ENCODE measurements at regions not wholly inside any gene's neighbourhood (a gene's known extent, or its start where the extent isn't known, plus 50 kb on each side); places are given as distances from the start of the nearest gene placed in this dataset.

GRCh38 chr7:33710608-33711007, 194.7 kb upstream of the BMPER start:
- no peak for DNase-seq (ENCODE audit: low spot score in 2 of 2)
- intact Hi-C loops (cut with DNase I), result no loop called here
- TF ChIP-seq, protein P1, sequence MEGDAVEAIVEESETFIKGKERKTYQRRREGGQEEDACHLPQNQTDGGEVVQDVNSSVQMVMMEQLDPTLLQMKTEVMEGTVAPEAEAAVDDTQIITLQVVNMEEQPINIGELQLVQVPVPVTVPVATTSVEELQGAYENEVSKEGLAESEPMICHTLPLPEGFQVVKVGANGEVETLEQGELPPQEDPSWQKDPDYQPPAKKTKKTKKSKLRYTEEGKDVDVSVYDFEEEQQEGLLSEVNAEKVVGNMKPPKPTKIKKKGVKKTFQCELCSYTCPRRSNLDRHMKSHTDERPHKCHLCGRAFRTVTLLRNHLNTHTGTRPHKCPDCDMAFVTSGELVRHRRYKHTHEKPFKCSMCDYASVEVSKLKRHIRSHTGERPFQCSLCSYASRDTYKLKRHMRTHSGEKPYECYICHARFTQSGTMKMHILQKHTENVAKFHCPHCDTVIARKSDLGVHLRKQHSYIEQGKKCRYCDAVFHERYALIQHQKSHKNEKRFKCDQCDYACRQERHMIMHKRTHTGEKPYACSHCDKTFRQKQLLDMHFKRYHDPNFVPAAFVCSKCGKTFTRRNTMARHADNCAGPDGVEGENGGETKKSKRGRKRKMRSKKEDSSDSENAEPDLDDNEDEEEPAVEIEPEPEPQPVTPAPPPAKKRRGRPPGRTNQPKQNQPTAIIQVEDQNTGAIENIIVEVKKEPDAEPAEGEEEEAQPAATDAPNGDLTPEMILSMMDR (IDR thresholded peaks at IDR 0.05), result no peak

GRCh38 chr7:33711231-33712019, 193.9 kb upstream of the BMPER start:
- intact Hi-C loops (cut with DNase I), result no loop called here
- no peak for DNase-seq (ENCODE audit: low spot score in 2 of 2)
- H3K36me3 ChIP-seq, result no peaks in the 10 kb centered on the region

More at GRCh38 chr7:33710608-33711007, 194.7 kb upstream of the BMPER start:
- Histone ChIP-seq H3K27me3 (no peaks in the 10 kb centered on the region), H3K27ac (no peak overlapping the region), H3K4me1 (no peaks in the 10 kb centered on the region), H3K4me3 (no peak overlapping the region), H3K36me3 (no peaks in the 10 kb centered on the region), H3K9me3 (no peaks in the 10 kb centered on the region)

GRCh38 chr7:33712020-33712414, 193.3 kb upstream of the BMPER start:
- intact Hi-C loops (cut with DNase I), result no loop called here
- Histone ChIP-seq H3K36me3 (no peaks in the 10 kb centered on the region), H3K9me3 (no peaks in the 10 kb centered on the region), H3K4me3 (no peak overlapping the region), H3K27me3 (no peaks in the 10 kb centered on the region), H3K27ac (no peak overlapping the region), H3K4me1 (no peaks in the 10 kb centered on the region)
- DNase-seq (ENCODE audit: low spot score in 2 of 2), result no peak
- TF ChIP-seq, protein P1 (IDR thresholded peaks at IDR 0.05), result no peak

More at GRCh38 chr7:33711231-33712019, 193.9 kb upstream of the BMPER start:
- Histone ChIP-seq H3K4me1 (no peaks in the 10 kb centered on the region), H3K27me3 (no peaks in the 10 kb centered on the region), H3K27ac (no peak overlapping the region), H3K9me3 (no peaks in the 10 kb centered on the region), H3K4me3 (no peak overlapping the region)
- TF ChIP-seq, protein P1 (IDR thresholded peaks at IDR 0.05), result no peak

DNA sequence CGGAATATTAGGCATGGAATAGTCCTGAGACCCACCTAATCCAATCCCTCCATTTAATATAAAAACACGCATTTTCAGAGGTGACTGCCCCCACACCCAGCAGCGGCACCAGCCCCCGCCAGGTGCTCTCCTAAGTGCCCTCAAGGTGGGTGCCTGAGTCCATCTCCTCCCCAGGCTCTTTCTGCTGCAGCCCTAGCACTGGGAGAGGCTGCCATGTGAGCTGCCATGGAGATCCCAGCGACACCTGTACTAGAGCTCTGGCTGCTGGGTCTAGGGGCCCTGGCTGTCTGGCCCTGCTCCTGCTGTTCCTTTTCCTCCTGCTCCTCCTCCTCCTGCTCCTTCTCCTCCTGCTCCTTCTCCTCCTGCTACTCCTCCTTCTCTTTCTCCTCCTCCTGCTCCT, 191.1 kb upstream of the BMPER start:
- Histone ChIP-seq H3K9me3 (no peaks in the 10 kb centered on the region), H3K27me3 (no peaks in the 10 kb centered on the region), H3K4me3 (no peak overlapping the region), H3K36me3 (no peaks in the 10 kb centered on the region), H3K4me1 (peaks cover 7 to 11% of the 10 kb centered on the region in 2 donors), H3K27ac (no peak overlapping the region)
- DNase-seq (ENCODE audit: low spot score in 2 of 2), result no peak
- intact Hi-C loops (cut with DNase I), result no loop called here
- TF ChIP-seq, protein P1 (IDR thresholded peaks at IDR 0.05), result no peak

GRCh38 chr7:33716581-33717477, 188.5 kb upstream of the BMPER start:
- intact Hi-C loops (cut with DNase I), result no loop called here
- Histone ChIP-seq H3K27me3 (no peaks in the 10 kb centered on the region), H3K27ac (no peak overlapping the region)

More at GRCh38 chr7:33716581-33717477, 188.5 kb upstream of the BMPER start:
- no peaks in the 10 kb centered on the region for H3K9me3 ChIP-seq
- TF ChIP-seq, protein P1 (IDR thresholded peaks at IDR 0.05), result peak; percentile 12 to 53 (median 28)
- H3K36me3 ChIP-seq, result no peaks in the 10 kb centered on the region
- no peak overlapping the region for H3K4me3 ChIP-seq
- no peak for DNase-seq (ENCODE audit: low spot score in 2 of 2)
- peaks cover 10 to 14% of the 10 kb centered on the region in 2 donors for H3K4me1 ChIP-seq
